NCI-H748 treated with DMSO at 0.1 percent for 48 hours (cell line): ENCODE measurements at regions not wholly inside any gene's neighbourhood (a gene's known extent, or its start where the extent isn't known, plus 50 kb on each side); places are given as distances from the start of the nearest gene placed in this dataset.

Experiments
- DNase-seq: peaks from one replicate; lab custom pipeline; 2025; lab: John Stamatoyannopoulos, UW

DNA sequence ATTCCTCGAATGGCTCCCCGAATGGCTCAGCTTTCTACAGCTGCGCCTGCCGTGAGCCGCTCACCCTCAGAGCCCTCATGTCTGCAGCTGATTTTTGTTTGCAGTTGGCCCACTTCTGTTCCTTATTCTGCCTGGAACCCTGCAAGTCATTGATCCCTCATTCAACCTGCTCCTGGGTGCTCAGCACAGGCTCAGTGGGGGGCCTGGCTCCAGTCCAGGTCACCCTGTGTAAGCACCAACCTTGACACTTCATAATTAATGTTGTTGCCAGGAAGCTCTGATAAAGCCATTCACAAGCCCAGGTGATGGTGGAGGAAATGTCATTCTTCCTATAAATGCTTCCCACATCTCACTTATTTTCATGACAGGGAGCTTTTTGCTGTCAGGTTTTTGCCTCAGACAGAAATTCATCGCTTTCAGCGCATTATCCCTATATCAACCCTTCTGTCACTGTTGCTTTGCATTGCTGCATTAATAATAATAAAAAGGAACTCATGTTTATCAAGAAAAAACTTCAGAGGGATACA is 85.7 kb downstream of the F11 start:
- DNase-seq, result no peak

DNA sequence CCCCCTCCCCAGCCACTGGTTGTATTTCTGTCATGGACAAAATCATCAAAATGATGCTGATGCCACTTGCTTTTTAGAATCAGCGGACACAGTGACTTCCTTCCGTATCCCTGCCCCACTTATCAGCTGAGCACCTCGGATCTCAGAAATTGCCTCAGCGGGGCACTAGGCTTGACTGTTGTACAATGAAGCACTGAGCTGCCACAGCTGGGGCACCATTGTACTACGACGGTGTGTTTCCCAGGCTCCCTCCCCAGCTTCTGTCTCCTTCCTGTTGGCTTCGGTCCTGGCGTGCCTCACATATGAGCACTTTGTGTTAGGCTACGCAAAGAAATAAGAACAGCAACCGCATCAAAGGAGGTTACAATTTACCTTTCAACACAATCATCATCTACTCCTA is 82.4 kb downstream of the F11 start:
- no peak for DNase-seq

DNA sequence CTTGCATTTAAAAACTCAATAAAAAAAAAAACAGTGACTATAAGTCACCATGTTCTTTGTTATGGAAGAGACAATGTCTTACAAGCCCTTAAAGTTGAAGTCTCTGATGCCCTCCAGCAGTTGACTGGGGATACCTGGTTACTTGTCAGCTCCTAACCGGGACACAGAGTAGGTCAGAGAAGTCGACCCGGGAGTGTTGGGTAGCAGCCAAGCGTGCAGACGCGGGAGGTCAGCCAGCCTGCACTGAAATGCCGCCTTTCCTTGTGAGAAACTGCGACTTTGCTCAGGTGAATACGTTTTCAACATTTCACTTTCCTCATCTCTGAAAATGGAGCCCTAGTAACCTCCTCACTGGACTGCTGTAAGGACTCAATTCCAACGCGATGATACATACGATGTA is 81.8 kb downstream of the F11 start:
- no peak for DNase-seq

DNA sequence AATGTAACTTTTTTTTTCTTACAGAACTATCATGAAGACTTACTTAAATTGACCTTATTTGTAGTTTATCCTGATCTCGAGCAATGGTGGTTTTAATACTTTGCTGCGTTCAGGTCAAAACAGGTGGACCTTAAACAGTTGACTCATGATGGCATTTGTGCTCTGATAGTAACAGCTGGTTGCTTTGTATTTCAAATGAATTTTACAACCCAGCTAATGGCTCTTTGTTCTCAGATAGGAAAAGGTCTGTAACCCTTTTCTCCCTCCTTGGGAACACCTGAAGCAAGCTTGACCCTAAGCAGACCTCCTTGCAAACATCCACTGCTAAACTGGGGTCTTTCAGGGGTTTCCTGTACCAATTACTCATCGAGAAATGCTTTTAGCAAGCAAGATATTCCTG is 79.2 kb downstream of the F11 start:
- no peak for DNase-seq

DNA sequence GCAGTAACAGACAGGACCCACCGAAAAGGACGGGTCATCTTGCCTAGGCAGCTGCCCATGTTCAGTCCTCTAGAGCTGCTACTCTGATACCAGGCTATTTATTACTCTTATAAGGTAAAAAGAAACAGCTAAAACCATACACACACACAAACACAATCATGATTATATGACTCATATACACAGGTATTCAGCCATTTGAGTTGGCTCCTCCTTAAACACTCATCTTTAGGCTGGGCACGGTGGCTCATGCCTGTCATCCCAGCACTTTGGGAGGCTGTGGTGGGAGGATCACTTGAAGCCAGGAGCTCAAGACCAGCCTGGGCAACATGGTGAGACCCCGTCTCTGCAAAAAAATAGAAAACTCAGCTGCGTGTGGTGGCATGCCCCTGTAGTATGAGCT is 76.6 kb downstream of the F11 start:
- DNase-seq, result no peak

DNA sequence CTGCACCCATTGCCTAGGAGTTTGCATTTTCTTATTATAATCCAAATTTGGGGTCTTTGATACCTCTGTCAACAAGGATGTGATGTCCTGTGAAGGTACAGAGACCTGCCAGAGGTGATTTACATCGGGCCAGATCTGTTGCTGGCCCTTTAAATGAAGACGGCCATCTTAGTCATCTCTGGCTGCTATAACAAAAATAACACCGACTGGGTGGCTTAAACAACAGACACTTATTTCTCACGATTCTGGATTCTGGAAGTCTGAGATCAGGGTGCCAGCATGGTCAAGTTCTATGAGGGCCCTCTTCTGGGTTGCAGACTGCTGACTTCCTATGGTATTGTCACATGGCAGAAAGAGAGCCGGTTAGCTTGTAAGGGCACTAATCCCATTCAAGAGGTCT is 75.7 kb downstream of the F11 start:
- DNase-seq, result no peak
